Left cardiac atrium (tissue), 4 donors: ENCODE measurements at regions not wholly inside any gene's neighbourhood (a gene's known extent, or its start where the extent isn't known, plus 50 kb on each side); places are given as distances from the start of the nearest gene placed in this dataset.
"Not testable (repeated sequence)": the region's sequence is repeated elsewhere in the genome, so short reads cannot be mapped to it uniquely, and the experiment has no call there.

Experiments
- ATAC-seq, 2 donors: fragments of 200-7000 bp; cut with Tn5 transposase; one replicate each; pipeline ENCODE4 v1.9.1; 2020; ENCODE audit warnings: mild to moderate bottlenecking in 2 of 2, moderate library complexity in 2 of 2
- DNase-seq: peaks from one replicate; pipeline ENCODE4 v3.0.0-alpha.2; 2020
- intact Hi-C, 2 donors: fragments of 100-400 bp; cut with DNase I; formaldehyde crosslinking; loops; one replicate each; pipeline versions ENCODE4 v1.14.1 to v1.15.1; 2022 to 2023
- donor health status: DM: no; HTN: yes; CAD: no.
- donor health status: DM: no; HTN: yes; CAD: no; lungs with severe emphysema.
- donor health status: DM: yes; HTN: yes; CAD: no.
- donor health status: Dilated cardiomyopathy.

DNA sequence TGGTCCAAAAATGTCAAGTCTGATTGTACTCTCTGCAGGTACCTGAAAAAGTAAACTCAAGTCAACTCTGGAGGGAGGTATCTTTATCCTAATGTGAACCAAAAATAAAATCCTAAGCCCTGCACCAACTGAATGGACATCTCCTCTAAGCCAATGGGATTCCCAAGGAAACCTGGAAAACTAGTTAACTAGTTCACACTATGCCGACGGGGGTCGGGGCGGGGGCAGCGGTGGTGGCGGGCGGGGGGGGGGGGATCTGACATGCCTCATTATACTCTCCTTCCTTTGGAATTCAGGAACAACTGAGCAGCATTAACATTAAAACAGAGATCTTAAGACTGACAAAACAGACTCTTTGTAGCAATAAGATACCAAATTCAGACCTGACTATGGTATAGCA is 452.6 kb upstream of the CAMK1G start:
- DNase-seq: no peak
- no peak for ATAC-seq
- intact Hi-C loops: no loop called here

GRCh38 chr1:209132736-209133467 is 450.6 kb upstream of the CAMK1G start:
- ATAC-seq: no peak
- DNase-seq: no peak
- intact Hi-C loops: no loop called here

DNA sequence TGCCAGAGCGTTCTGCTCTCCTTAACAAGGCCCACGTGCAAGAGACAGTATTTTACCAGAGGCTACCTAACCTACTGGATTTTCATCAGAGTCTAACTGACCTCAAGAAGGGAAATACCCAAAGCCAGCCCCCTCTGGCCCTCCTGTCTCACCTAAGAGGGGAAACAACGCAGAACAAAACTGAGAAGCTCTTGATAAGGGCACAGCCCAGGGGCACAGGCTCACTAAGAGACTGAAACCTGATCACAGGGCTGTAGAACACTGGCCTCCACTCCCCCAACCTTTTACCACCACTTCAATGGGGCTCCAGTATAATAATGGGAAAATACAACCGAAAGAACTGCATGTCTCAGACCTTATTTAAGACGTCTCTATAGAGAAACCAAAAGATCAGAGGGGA is 449.5 kb upstream of the CAMK1G start:
- DNase-seq (no peak), ATAC-seq (no peak)
- intact Hi-C loops: no loop called here

- no peak for ATAC-seq
- no peak for DNase-seq
- intact Hi-C loops: no loop called here
These were observed 439.6 kb upstream of the CAMK1G start for GRCh38 chr1:209143916-209144315.

GRCh38 chr1:209150114-209150513 is 433.4 kb upstream of the CAMK1G start:
- ATAC-seq (no peak), DNase-seq (no peak)
- intact Hi-C loops: no loop called here

DNA sequence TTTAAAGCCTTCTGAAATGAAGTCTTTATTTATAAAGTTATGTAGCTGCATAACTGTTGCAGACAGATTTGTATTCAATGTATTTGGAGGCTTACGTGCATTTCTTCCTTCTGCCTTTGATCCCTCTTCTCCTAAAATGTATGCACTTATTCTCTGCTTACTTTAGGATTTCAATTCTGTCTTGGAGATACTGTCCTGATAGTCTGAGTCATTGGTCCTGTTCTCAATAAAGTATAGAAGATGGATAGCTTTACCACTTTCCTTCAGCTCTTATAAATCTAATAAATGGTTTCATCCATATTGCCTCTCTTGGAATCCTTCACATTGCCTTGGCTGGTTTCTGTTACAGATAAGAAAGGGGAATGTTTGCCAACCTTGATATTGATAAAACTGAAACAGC is 430.1 kb upstream of the CAMK1G start:
- no peak for DNase-seq
- intact Hi-C loops: no loop called here
- ATAC-seq: no peak

GRCh38 chr1:209154912-209155311 is 428.6 kb upstream of the CAMK1G start:
- intact Hi-C loops: no loop called here
- ATAC-seq: no peak
- DNase-seq: no peak

DNA sequence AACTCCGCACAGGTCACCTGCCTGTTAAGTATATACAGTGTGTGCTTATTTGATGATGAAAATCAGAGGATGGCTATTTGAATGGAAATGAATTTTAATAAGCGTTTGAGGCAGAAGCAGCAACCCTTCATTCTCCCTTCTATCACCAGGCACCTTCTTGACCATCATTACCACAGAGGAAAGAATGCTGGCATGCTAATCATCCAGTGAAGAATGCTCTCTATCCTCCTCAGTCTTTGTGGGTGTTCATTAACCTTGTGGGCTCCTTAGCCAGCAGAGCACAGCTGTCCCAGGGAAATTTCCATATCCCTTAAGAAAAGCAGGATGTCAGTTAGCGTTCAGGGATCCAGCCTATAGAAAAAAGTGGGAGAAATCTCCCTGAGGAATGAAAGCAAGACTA is 428.0 kb upstream of the CAMK1G start:
- intact Hi-C loops: no loop called here
- ATAC-seq: no peak
- no peak for DNase-seq

GRCh38 chr1:209156991-209157390 is 426.5 kb upstream of the CAMK1G start:
- intact Hi-C loops: no loop called here
- no peak for ATAC-seq

GRCh38 chr1:209157546-209158249 is 425.8 kb upstream of the CAMK1G start:
- DNase-seq (no peak), ATAC-seq (no peak)
- intact Hi-C loops: no loop called here

More at GRCh38 chr1:209156991-209157390, 426.5 kb upstream of the CAMK1G start:
- no peak for DNase-seq

DNA sequence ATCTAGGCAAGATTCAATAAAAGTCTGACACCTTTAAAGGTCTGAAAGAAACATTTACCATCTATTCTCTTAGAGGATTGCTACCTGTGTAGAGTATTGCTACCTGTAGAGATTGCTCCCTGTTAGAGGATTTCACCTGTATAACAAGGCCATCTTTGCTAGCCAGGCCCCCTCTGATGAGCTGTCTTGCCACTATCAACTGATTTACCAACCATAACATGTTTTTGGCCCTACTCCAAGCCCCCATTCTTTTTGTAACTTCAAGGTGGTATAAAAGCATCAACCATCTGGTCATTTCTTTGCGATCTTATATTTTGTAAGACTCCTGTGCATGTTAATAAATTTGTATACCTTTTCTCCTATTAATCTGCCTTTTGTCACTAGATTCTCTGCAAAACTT is 424.7 kb upstream of the CAMK1G start:
- ATAC-seq (no peak), DNase-seq (no peak)
- intact Hi-C loops: no loop called here

DNA sequence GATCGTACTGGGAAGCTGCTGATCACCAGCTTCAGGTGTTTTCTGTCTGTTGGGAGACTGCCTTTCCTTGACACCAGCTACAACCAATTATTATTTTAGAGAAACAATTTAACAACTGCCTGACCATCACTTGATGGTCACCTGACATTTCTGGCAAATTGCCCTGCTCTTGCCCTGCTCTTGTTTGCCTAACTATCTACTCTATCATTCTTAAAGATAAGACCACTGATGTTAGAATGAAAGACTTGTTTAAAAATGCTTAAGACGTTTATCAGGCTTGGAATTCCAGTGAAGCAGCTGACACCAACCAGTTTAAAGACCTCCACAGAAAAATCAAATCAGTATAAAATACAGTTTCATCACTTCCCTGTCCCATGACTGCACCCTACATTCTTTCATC is 423.3 kb upstream of the CAMK1G start:
- ATAC-seq: no peak
- no peak for DNase-seq
- intact Hi-C loops: no loop called here

DNA sequence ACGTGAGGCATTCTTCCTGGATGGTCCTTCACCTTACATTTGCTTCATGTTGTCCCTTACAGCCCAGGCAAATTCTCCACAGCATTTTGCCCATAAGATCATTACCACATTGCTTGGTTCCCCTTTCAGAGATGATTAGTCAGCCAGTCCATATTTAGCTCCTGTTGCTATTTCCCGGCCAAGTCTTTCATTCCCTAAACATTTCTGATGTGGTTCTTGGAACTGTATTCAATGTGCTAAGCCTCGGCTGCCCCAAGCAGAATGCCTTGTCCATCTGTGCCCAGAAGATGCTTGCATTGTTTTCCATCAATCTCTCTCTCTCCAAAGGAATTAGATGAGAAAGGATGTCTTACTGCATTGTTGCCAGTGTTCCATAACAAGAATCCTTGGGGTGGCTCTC is 420.9 kb upstream of the CAMK1G start:
- ATAC-seq: no peak
- DNase-seq: no peak
- intact Hi-C loops: no loop called here

DNA sequence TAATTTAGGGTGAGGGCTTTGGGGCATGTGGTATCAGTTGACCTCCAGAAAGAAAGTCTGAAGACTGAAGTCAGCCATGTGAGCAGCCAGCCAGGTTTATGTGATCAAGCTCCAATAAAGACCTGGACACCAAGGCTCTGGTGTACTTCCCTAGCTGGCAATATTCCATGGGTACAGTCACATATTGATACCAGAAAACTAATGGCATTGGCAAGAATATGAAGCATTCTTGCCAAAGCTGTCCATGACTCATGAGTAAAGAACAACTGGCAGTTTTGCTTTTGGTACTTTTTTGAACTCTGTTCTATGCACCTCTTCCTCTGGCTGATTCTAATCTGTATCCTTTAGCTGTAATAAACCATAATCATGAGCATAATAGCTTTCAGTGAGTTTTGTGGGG is 415.3 kb upstream of the CAMK1G start:
- intact Hi-C loops: no loop called here
- ATAC-seq (no peak), DNase-seq (no peak)

- ATAC-seq: no peak
- no peak for DNase-seq
- intact Hi-C loops: no loop called here
These were observed 412.4 kb upstream of the CAMK1G start for GRCh38 chr1:209171151-209171550.

DNA sequence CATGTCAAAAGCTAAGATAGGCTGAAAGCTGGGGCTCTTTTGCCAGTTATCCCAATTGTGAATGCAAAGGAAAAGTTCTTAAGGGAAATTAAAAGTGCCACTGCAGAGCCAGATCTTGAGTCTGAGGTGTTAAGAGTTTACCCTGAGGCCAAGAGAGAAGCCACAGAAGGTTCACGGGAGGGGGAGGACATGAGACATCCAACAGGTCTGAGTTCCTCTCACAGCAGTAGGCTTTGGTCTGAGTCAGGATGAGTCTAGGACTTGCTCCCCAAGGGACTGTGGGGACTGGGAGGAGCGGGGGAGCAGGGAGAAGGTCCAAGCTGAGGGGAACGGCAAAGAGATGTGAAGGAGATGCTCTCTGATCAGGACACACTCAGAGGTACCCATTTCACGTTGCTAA is 411.2 kb upstream of the CAMK1G start:
- ATAC-seq (no peak), DNase-seq (no peak)
- intact Hi-C loops: no loop called here

DNA sequence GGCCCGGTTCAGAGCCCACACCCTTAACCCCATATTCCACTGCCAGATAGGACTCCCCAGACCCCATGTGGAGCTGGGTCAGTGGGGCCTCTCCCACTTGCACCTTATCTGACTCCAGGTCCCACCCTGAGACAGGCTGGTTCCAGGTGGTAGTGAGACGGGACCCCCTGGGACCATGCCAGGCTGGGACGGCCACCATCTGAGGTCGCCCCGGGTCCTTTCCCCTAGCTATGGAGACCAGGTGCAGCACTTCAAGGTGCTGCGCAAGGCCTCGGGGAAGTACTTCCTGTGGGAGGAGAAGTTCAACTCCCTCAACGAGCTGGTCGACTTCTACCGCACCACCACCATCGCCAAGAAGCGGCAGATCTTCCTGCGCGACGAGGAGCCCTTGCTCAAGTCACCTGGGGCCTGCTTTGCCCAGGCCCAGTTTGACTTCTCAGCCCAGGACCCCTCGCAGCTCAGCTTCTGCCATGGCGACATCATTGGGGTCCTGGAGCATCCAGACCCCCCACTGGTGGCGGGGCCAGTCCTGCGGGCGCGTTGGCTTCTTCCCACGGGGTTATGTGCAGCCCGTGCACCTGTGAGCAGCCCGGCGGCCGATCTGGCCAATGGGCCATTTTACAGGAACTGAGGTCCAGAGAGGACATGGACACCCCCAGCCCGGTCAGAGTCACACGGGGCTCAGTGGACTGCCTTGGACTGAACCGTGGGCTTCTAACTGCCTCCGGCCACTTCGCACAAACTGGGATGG is 410.5 kb upstream of the CAMK1G start:
- ATAC-seq, DNase-seq, intact Hi-C loops: not testable (repeated sequence)

DNA sequence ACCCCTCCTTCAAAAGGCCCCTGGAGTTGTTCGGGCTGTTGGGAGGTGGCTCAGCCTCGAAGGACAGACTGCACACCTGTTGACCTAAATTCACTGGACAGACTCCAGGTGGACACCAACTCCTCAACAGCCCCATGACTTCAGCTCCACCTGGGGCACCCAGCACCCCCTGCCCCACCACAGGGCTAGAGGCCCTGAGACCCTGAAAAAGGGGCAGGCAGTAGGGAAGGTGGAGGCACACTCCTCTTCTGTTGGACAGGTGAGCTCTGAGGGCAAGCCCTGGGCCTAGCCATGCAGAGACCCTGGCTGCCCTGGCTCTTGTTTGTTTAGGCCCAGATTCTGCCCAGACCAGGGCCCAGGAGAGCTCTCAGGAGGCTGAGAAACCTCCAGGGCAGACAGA is 409.7 kb upstream of the CAMK1G start:
- intact Hi-C loops, ATAC-seq, DNase-seq: not testable (repeated sequence)

DNA sequence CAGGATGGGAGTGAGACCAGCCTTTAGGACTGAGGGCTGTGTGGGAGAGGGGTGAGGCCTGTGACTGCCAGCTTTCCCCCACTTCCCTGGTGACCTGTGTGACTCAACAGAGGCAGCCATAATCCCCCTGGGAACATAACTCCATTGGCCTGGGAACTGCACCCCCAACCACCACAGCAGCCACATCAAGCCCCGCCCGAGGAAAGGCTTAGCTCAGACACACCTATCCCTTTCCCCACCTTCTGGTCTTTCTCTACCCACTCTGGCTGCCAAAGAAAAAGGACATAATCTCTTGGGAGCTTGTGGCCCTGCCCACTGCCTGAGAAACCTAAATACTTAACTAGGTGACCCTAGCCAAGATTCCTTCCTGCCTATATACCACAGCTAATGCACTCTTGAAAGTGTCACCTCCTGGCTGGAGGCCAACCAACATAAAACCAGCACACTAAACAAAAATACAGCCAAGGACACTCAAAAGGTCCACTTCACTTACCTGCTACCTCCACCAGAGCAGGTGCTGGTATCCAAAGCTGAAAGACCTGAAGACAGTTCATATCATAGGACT is 406.6 kb upstream of the CAMK1G start:
- DNase-seq (no peak), ATAC-seq (no peak)
- intact Hi-C loops: no loop called here

DNA sequence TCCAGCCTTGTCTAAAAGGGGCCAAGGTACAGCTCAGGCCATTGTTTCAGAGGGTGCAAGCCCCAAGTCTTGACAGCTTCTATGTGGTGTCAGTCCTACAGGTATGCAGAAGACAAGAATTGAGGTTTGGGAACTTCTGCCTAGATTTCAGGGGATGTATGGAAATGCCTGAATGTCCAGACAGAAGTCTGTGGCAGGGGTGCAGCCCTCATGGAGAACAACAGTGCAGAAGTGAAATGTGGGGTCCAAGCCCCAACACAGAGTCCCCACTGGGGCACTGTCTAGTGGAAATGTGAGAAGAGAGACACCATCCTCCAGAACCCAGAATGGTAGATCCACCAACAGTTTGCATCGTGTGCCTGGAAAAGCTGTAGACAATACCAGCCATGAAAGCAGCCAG is 400.3 kb upstream of the CAMK1G start:
- DNase-seq (no peak), ATAC-seq (no peak)
- intact Hi-C loops: no loop called here
